Small intestine (tissue), 7 donors: ENCODE measurements at regions not wholly inside any gene's neighbourhood (a gene's known extent, or its start where the extent isn't known, plus 50 kb on each side); places are given as distances from the start of the nearest gene placed in this dataset.
"Not testable (repeated sequence)": the region's sequence is repeated elsewhere in the genome, so short reads cannot be mapped to it uniquely, and the experiment has no call there.

ENCODE experiments used
- DNase-seq, 2 donors: peaks; one replicate each; pipeline versions ENCODE4 v3.0.0 to v3.0.0-alpha.2; 2013
- FAIRE-seq: peaks from 2 replicates; lab custom pipeline; 2012; peaks lifted over from hg19 to GRCh38; lab: Jason Lieb, UNC
- H3K27ac ChIP-seq, 3 donors: one replicate each; pipeline ENCODE4 v1.5.1; 2013; ENCODE audit warnings: low read length in 2 of 3, mild to moderate bottlenecking in 2 of 3, control low read depth in 1 of 3, inconsistent platforms in 1 of 3, low read depth in 1 of 3, moderate library complexity in 1 of 3
- H3K27me3 ChIP-seq, 3 donors: one replicate each; pipeline ENCODE4 v1.6.1; 2013; ENCODE audit warnings: low read length in 3 of 3, inconsistent platforms in 1 of 3; ENCODE audit not compliant: control insufficient read depth in 3 of 3, insufficient read depth in 3 of 3
- H3K36me3 ChIP-seq, 3 donors: one replicate each; pipeline ENCODE4 v1.6.1; 2013; ENCODE audit warnings: low read length in 3 of 3, inconsistent platforms in 1 of 3, low read depth in 1 of 3, mild to moderate bottlenecking in 1 of 3, moderate library complexity in 1 of 3; ENCODE audit not compliant: control insufficient read depth in 3 of 3, insufficient read depth in 2 of 3
- H3K4me1 ChIP-seq, 3 donors: one replicate each; pipeline ENCODE4 v1.6.1; 2013; ENCODE audit warnings: low read length in 2 of 3, inconsistent platforms in 1 of 3, low read depth in 1 of 3, mild to moderate bottlenecking in 1 of 3, moderate library complexity in 1 of 3; ENCODE audit not compliant: control insufficient read depth in 3 of 3, insufficient read depth in 2 of 3
- H3K4me3 ChIP-seq, 3 donors: one replicate each; pipeline ENCODE4 v1.5.1; 2013; ENCODE audit warnings: low read length in 3 of 3, control low read depth in 1 of 3, inconsistent platforms in 1 of 3, low read depth in 1 of 3, mild to moderate bottlenecking in 1 of 3, moderate library complexity in 1 of 3
- H3K9me3 ChIP-seq, 2 donors: one replicate each; pipeline ENCODE4 v1.6.1; 2013; ENCODE audit warnings: low read depth in 1 of 2, low read length in 1 of 2; ENCODE audit not compliant: control insufficient read depth in 2 of 2, insufficient read depth in 1 of 2
- WGBS, 3 donors: extraction: QIAGEN DNeasy Blood & Tissue Kit; methylation state at CpG; one replicate each; pipeline ENCODE4 v1.1.7; 2013; 5-methylcytosine and 5-hydroxymethylcytosine counted together
- donor health status: healthy with polysubstance abuse.
- donor health status: control.
- donor health status: control.
- donor health status: Bipolar disorder and iron deficiency.
- donor health status: healthy.

DNA sequence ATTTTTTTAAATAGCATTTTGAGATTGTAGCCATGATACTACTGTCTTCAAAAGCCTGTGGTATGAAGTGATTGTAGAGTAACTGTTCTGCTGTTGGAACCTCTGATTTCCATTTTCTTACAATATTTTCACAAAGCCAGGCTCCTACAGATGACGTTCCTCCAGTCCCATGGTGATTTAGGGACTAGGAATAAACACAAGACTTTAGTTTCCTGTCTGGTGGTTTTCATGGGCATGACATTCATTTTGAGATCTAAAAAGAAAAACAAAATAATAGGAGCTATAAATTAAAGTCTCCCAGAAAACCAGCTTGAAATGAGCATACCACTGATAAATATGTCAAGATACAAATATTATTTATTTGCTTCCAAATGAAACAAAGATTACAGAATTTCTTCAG lies 1223.5 kb upstream of the CELF4 start:
- no peaks in the 10 kb centered on the region for H3K9me3 ChIP-seq
- no peaks in the 10 kb centered on the region for H3K36me3 ChIP-seq
- H3K27me3 ChIP-seq, result no peaks in the 10 kb centered on the region
- H3K4me3 ChIP-seq, result no peak overlapping the region
- no peak for DNase-seq
- H3K27ac ChIP-seq, result no peak overlapping the region
- H3K4me1 ChIP-seq, result no peaks in the 10 kb centered on the region
- WGBS, 3 donors, result 32 to 45% (median 35%) methylated on average over 1 of the region's 1 CpG
- FAIRE-seq, result no peak

DNA sequence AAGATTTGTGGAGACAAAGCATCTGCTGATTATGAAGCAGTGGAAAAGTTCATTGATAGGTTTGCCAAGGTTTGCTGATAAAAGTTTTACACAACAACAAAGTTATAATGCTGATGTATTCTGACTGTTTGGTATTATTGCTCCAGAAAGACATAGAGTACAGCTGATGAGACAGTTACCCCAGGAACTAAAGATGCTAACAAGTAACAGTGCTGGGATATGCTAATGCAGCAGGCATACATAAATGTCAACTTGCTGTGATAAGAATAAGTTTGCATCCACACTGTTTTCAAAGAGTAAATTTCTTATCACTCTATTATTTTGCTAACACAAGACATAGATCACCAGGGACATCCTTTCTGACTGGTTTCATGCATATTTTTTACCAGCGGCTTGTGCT lies 1221.3 kb upstream of the CELF4 start:
- Histone ChIP-seq H3K9me3 (no peaks in the 10 kb centered on the region), H3K36me3 (no peaks in the 10 kb centered on the region), H3K4me3 (no peak overlapping the region), H3K27me3 (no peaks in the 10 kb centered on the region), H3K27ac (no peak overlapping the region), H3K4me1 (no peaks in the 10 kb centered on the region)
- WGBS, 3 donors, result 86 to 95% (median 94%) methylated on average over 1 of the region's 1 CpG
- DNase-seq, result no peak
- FAIRE-seq, result no peak

DNA sequence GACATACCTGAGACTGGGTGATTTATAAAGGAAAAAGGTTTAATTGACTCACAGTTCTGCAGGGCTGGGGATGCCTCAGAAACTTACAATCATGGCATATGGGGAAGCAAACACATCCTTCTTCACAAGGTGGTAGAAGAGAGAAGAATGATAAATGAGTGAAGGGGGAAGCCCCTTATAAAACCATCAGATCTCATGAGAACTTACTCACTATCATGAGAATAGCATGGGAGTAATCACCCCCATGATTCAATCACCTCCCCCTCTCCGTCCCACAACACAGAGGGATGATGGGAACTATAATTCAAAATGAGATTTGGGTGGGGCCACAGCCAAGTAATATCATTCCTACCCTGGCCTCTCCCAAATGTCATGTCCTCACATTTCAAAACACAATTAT lies 1206.0 kb upstream of the CELF4 start:
- H3K36me3 ChIP-seq, H3K4me1 ChIP-seq, H3K4me3 ChIP-seq, H3K27me3 ChIP-seq, H3K9me3 ChIP-seq, DNase-seq, FAIRE-seq, H3K27ac ChIP-seq: not testable (repeated sequence)
- WGBS, 3 donors, result 72 to 92% (median 78%) methylated on average over 1 of the region's 1 CpG

DNA sequence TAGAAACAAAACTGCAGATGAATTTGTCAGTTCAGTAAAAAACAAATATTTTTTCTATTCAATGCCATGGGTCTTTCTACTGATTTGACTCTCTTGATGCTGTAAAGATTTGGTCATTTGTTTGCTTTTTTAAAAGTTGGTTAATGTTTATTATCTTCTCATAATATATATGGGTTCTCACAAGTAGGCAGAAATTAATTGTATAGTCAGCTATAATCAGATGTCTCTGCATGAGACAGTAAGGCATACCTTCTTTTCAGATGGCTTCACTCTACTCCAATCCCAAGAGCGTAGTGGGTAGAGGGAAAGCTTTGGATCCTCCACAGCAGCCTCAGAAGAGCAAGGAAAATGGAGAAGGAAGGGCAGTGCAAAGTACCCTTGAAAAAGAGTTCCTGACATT lies 1202.9 kb upstream of the CELF4 start:
- H3K9me3 ChIP-seq, result no peaks in the 10 kb centered on the region
- H3K27me3 ChIP-seq, result no peaks in the 10 kb centered on the region
- FAIRE-seq (no peak), DNase-seq (no peak)
- no peaks in the 10 kb centered on the region for H3K36me3 ChIP-seq
- WGBS, 3 donors, result 52 to 73% (median 72%) methylated on average over 1 of the region's 1 CpG
- no peak overlapping the region for H3K4me3 ChIP-seq
- H3K4me1 ChIP-seq, result no peaks in the 10 kb centered on the region
- no peak overlapping the region for H3K27ac ChIP-seq

GRCh38 chr18:38759457-38759856 lies 1193.9 kb upstream of the CELF4 start:
- no peaks in the 10 kb centered on the region for H3K9me3 ChIP-seq
- no peak for DNase-seq
- H3K36me3 ChIP-seq, result no peaks in the 10 kb centered on the region
- no peak overlapping the region for H3K4me3 ChIP-seq
- 74 to 96% (median 92%) methylated on average over 1 of the region's 1 CpG for WGBS, 3 donors
- no peaks in the 10 kb centered on the region for H3K4me1 ChIP-seq
- no peaks in the 10 kb centered on the region for H3K27me3 ChIP-seq
- no peak for FAIRE-seq
- no peak overlapping the region for H3K27ac ChIP-seq

- H3K27ac ChIP-seq, result no peak overlapping the region
- H3K36me3 ChIP-seq, result no peaks in the 10 kb centered on the region
- no peak for FAIRE-seq
- 77 to 79% (median 78%) methylated on average over 2 of the region's 2 CpGs for WGBS, 3 donors
- no peaks in the 10 kb centered on the region for H3K27me3 ChIP-seq
- H3K4me3 ChIP-seq, result no peak overlapping the region
- H3K4me1 ChIP-seq, result no peaks in the 10 kb centered on the region
- no peaks in the 10 kb centered on the region for H3K9me3 ChIP-seq
- no peak for DNase-seq
Observed at GRCh38 chr18:38756436-38756835, 1190.8 kb upstream of the CELF4 start.

DNA sequence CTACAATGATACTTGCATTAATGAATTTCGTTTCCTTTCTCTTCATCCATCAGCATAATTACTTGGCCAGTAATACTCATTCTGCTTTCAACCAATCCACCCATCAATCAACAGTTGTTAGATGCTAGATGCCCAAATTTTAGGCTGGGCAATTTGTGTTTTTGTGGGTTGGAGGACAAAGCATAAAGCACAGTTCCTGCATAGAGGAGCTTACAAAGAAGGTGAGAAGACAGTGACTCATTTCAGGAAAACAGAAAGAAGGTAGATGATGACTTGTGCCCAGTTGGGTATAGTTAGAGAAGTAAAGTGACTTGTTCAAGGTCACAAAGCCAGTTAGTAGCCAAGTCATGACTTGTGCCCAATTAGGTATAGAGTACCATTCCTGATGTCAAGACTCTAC lies 1186.8 kb upstream of the CELF4 start:
- no peaks in the 10 kb centered on the region for H3K4me1 ChIP-seq
- H3K9me3 ChIP-seq, result no peaks in the 10 kb centered on the region
- 6 to 37% (median 7%) methylated on average over 1 of the region's 1 CpG for WGBS, 3 donors
- no peak overlapping the region for H3K4me3 ChIP-seq
- H3K27ac ChIP-seq, result no peak overlapping the region
- no peaks in the 10 kb centered on the region for H3K36me3 ChIP-seq
- H3K27me3 ChIP-seq, result no peaks in the 10 kb centered on the region
- FAIRE-seq (no peak), DNase-seq (no peak)

GRCh38 chr18:38751898-38752297 lies 1186.3 kb upstream of the CELF4 start:
- peak in 1 of 2 donors; percentile 1 for DNase-seq
- FAIRE-seq, result no peak
- Histone ChIP-seq H3K27ac (no peak overlapping the region), H3K36me3 (no peaks in the 10 kb centered on the region), H3K4me1 (no peaks in the 10 kb centered on the region), H3K27me3 (no peaks in the 10 kb centered on the region), H3K4me3 (no peak overlapping the region), H3K9me3 (no peaks in the 10 kb centered on the region)
- 40 to 45% (median 43%) methylated on average over 8 of the region's 8 CpGs for WGBS, 3 donors

DNA sequence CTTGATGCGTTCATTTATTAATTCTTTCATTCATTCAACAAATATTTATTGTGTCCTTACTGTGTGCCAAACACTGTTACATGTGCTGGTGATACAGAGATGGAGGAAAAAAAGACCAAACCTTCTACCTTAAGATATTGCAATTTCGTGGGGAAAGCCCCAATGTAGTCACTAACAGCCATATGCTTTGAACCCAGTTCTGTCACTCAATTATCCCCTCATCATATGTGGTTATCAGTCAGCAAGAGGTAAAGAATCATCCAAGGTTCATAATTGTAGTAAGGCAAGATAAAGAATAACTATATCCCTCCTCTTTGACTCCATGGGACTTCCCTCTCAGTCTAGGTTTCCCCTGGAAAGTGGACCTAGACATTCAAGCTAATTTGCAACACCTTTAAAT lies 1185.6 kb upstream of the CELF4 start:
- DNase-seq (no peak), FAIRE-seq (no peak)
- no peaks in the 10 kb centered on the region for H3K4me1 ChIP-seq
- 43 to 72% (median 58%) methylated on average over 2 of the region's 2 CpGs for WGBS, 3 donors
- no peak overlapping the region for H3K27ac ChIP-seq
- H3K4me3 ChIP-seq, result no peak overlapping the region
- no peaks in the 10 kb centered on the region for H3K36me3 ChIP-seq
- no peaks in the 10 kb centered on the region for H3K9me3 ChIP-seq
- no peaks in the 10 kb centered on the region for H3K27me3 ChIP-seq
